GM12892 (cell line): ENCODE measurements at regions not wholly inside any gene's neighbourhood (a gene's known extent, or its start where the extent isn't known, plus 50 kb on each side); places are given as distances from the start of the nearest gene placed in this dataset.

Experiments
- DNase-seq: peaks from one replicate; pipeline ENCODE4 v3.0.0; 2011; ENCODE audit not compliant: insufficient read length
- FAIRE-seq: peaks from 2 replicates; lab custom pipeline; 2011; peaks lifted over from hg19 to GRCh38; lab: Jason Lieb, UNC
- POLR2A ChIP-seq: IDR thresholded peaks from 2 replicates; pipeline ENCODE4 v1.6.1; 2011; ENCODE audit warnings: low read depth, low read length, control low read depth
- POLR2AphosphoS5 ChIP-seq: IDR thresholded peaks from 2 replicates; pipeline ENCODE4 v1.6.1; 2011; ENCODE audit warnings: low read depth, low read length, control low read depth
- TAF1 ChIP-seq: IDR thresholded peaks from 2 replicates; pipeline ENCODE4 v1.6.1; 2011; ENCODE audit warnings: low read depth, mild to moderate bottlenecking, control low read depth, low read length, borderline replicate concordance

GRCh38 chr12:114743799-114744198, 59.8 kb upstream of the TBX3 start:
- DNase-seq (no peak), FAIRE-seq (no peak)
- TF ChIP-seq TAF1 = no peak
- TF ChIP-seq POLR2A = no peak
- TF ChIP-seq POLR2AphosphoS5 = no peak

GRCh38 chr12:114743289-114743688, 59.3 kb upstream of the TBX3 start:
- no peak for FAIRE-seq
- TF ChIP-seq TAF1 = no peak
- no peak for TF ChIP-seq POLR2A
- no peak for DNase-seq

GRCh38 chr12:114742363-114742762, 58.4 kb upstream of the TBX3 start:
- FAIRE-seq (no peak), DNase-seq (no peak)
- TF ChIP-seq TAF1 (no peak), POLR2AphosphoS5 (no peak), POLR2A (no peak)

- FAIRE-seq = no peak
- DNase-seq = no peak
- TF ChIP-seq POLR2AphosphoS5 = no peak
- no peak for TF ChIP-seq POLR2A
- no peak for TF ChIP-seq TAF1
These were observed 58.0 kb upstream of the TBX3 start for GRCh38 chr12:114741940-114742339.

GRCh38 chr12:114740448-114740847, 56.5 kb upstream of the TBX3 start:
- no peak for TF ChIP-seq POLR2A
- TF ChIP-seq POLR2AphosphoS5 = no peak
- no peak for TF ChIP-seq TAF1
- FAIRE-seq = no peak

GRCh38 chr12:114738460-114739184, 54.6 kb upstream of the TBX3 start:
- FAIRE-seq (no peak), DNase-seq (no peak)
- no peak for TF ChIP-seq POLR2A
- no peak for TF ChIP-seq TAF1
- no peak for TF ChIP-seq POLR2AphosphoS5

More at GRCh38 chr12:114740448-114740847, 56.5 kb upstream of the TBX3 start:
- no peak for DNase-seq

GRCh38 chr12:114735680-114736374, 51.9 kb upstream of the TBX3 start:
- TF ChIP-seq POLR2AphosphoS5 (no peak), TAF1 (no peak), POLR2A (no peak)
- FAIRE-seq (no peak), DNase-seq (no peak)

GRCh38 chr12:114735011-114735410, 51.0 kb upstream of the TBX3 start:
- no peak for FAIRE-seq
- no peak for TF ChIP-seq TAF1
- TF ChIP-seq POLR2AphosphoS5 = no peak
- no peak for TF ChIP-seq POLR2A
- no peak for DNase-seq

GRCh38 chr12:114733919-114734318, 49.9 kb upstream of the TBX3 start:
- TF ChIP-seq TAF1 = no peak
- no peak for TF ChIP-seq POLR2A
- TF ChIP-seq POLR2AphosphoS5 = no peak
- no peak for FAIRE-seq
- DNase-seq = no peak
